ENCODE measurements at regions not wholly inside any gene's neighbourhood (a gene's known extent, or its start where the extent isn't known, plus 50 kb on each side); places are given as distances from the start of the nearest gene placed in this dataset.

DNA sequence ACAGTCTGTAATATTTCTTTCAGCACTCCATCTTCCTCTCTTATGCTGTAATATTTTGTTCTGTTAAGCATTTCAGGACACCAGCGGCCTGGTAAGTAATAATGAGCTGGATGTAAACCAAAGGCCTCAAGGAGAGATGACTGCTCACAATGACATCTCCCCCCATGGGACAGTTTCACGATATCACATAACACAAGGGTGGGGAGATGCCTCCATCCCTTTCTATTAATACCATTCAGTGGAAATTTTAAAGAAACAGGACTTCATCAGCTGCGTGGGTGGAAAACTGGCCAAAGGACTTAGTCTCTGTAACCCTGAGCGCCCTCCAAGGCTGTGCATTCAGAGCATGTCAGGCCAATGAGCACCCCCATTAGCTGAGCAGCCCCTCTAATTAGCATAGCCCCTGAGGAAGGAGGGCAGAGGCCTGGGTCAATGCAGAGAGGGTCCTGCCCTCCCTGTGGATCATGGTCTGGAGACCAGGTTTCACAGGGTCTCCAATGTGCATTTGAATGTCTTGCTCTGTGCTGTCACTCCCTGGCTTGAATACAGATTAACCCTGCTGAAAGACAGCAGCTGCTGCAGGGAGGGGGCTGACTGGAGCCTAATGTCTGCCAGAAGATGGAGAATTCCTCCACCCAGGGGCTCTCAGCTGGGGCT, 156.4 kb downstream of the HS3ST2 start:
- TF ChIP-seq, protein P1, sequence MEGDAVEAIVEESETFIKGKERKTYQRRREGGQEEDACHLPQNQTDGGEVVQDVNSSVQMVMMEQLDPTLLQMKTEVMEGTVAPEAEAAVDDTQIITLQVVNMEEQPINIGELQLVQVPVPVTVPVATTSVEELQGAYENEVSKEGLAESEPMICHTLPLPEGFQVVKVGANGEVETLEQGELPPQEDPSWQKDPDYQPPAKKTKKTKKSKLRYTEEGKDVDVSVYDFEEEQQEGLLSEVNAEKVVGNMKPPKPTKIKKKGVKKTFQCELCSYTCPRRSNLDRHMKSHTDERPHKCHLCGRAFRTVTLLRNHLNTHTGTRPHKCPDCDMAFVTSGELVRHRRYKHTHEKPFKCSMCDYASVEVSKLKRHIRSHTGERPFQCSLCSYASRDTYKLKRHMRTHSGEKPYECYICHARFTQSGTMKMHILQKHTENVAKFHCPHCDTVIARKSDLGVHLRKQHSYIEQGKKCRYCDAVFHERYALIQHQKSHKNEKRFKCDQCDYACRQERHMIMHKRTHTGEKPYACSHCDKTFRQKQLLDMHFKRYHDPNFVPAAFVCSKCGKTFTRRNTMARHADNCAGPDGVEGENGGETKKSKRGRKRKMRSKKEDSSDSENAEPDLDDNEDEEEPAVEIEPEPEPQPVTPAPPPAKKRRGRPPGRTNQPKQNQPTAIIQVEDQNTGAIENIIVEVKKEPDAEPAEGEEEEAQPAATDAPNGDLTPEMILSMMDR (IDR thresholded peaks at IDR 0.05; ENCODE audit: borderline replicate concordance, extremely low read depth, low read length, poor library complexity, severe bottlenecking) = no peak
- no peak for TF ChIP-seq EZH2 (IDR thresholded peaks at IDR 0.05; ENCODE audit: borderline replicate concordance, low read depth, low read length, severe bottlenecking)

All from DND-41 (cell line).